Muscle layer of colon (tissue), 2 donors: ENCODE measurements at regions not wholly inside any gene's neighbourhood (a gene's known extent, or its start where the extent isn't known, plus 50 kb on each side); places are given as distances from the start of the nearest gene placed in this dataset.

Experiments used
- H3K27ac ChIP-seq: one replicate; pipeline ENCODE4 v1.7.0; 2013; ENCODE audit warnings: low read depth, mild to moderate bottlenecking, low read length, moderate library complexity
- H3K27me3 ChIP-seq, 2 donors: one replicate each; pipeline ENCODE4 v1.7.0; 2013; ENCODE audit warnings: low read length in 2 of 2, mild to moderate bottlenecking in 2 of 2; ENCODE audit not compliant: insufficient read depth in 2 of 2, control insufficient read depth in 1 of 2
- H3K36me3 ChIP-seq: one replicate; pipeline ENCODE4 v1.7.0; 2013; ENCODE audit warnings: mild to moderate bottlenecking, low read length; ENCODE audit not compliant: insufficient read depth
- H3K4me1 ChIP-seq: one replicate; pipeline ENCODE4 v1.7.0; 2013; ENCODE audit warnings: mild to moderate bottlenecking, low read length; ENCODE audit not compliant: insufficient read depth
- H3K4me3 ChIP-seq, 2 donors: one replicate each; pipeline ENCODE4 v1.7.0; 2013; ENCODE audit warnings: low read length in 2 of 2, low read depth in 1 of 2, mild to moderate bottlenecking in 1 of 2, moderate library complexity in 1 of 2
- H3K9ac ChIP-seq: one replicate; pipeline ENCODE4 v1.7.0; 2013; ENCODE audit warnings: low read length
- H3K9me3 ChIP-seq: one replicate; pipeline ENCODE4 v1.7.0; 2013; ENCODE audit warnings: mild to moderate bottlenecking, low read length
- donor health status: abdominal sarcoma.
- donor health status: Adenocarcinoma of cecum.

- peaks cover 0 to 12% of the 10 kb centered on the region in 2 donors for H3K27me3 ChIP-seq
- H3K4me3 ChIP-seq: no peak overlapping the region
- no peaks in the 10 kb centered on the region for H3K9me3 ChIP-seq
- peaks cover 26% of the 10 kb centered on the region for H3K4me1 ChIP-seq
- no peak overlapping the region for H3K27ac ChIP-seq
- no peaks in the 10 kb centered on the region for H3K36me3 ChIP-seq
- no peak overlapping the region for H3K9ac ChIP-seq
Observed at GRCh38 chr11:116499396-116500003, 273.3 kb downstream of the BUD13 start.

GRCh38 chr11:116498161-116498560, 274.6 kb downstream of the BUD13 start:
- Histone ChIP-seq H3K27ac (no peak overlapping the region), H3K27me3 (peaks cover 0 to 12% of the 10 kb centered on the region in 2 donors), H3K4me3 (no peak overlapping the region), H3K36me3 (no peaks in the 10 kb centered on the region), H3K9ac (no peak overlapping the region), H3K4me1 (peaks cover 26% of the 10 kb centered on the region), H3K9me3 (no peaks in the 10 kb centered on the region)

GRCh38 chr11:116492600-116492999, 280.2 kb downstream of the BUD13 start:
- no peak overlapping the region for H3K9ac ChIP-seq
- H3K27ac ChIP-seq: no peak overlapping the region
- no peaks in the 10 kb centered on the region for H3K27me3 ChIP-seq
- peaks cover 17% of the 10 kb centered on the region for H3K4me1 ChIP-seq
- H3K9me3 ChIP-seq: no peaks in the 10 kb centered on the region
- H3K4me3 ChIP-seq: no peak overlapping the region
- no peaks in the 10 kb centered on the region for H3K36me3 ChIP-seq

- H3K27ac ChIP-seq: no peak overlapping the region
Observed at GRCh38 chr11:116488836-116489389, 283.9 kb downstream of the BUD13 start.

GRCh38 chr11:116485425-116485824, 287.4 kb downstream of the BUD13 start:
- Histone ChIP-seq H3K36me3 (no peaks in the 10 kb centered on the region), H3K9ac (no peak overlapping the region), H3K27me3 (no peaks in the 10 kb centered on the region), H3K4me1 (peaks cover 5% of the 10 kb centered on the region), H3K9me3 (no peaks in the 10 kb centered on the region), H3K4me3 (no peak overlapping the region), H3K27ac (no peak overlapping the region)

More at GRCh38 chr11:116488836-116489389, 283.9 kb downstream of the BUD13 start:
- Histone ChIP-seq H3K4me3 (no peak overlapping the region), H3K9ac (no peak overlapping the region), H3K4me1 (peaks cover 17% of the 10 kb centered on the region), H3K27me3 (no peaks in the 10 kb centered on the region), H3K36me3 (no peaks in the 10 kb centered on the region), H3K9me3 (no peaks in the 10 kb centered on the region)

GRCh38 chr11:116482716-116483115, 290.1 kb downstream of the BUD13 start:
- no peaks in the 10 kb centered on the region for H3K36me3 ChIP-seq
- H3K27me3 ChIP-seq: no peaks in the 10 kb centered on the region
- H3K9me3 ChIP-seq: no peaks in the 10 kb centered on the region
- H3K27ac ChIP-seq: no peak overlapping the region
- no peak overlapping the region for H3K9ac ChIP-seq
- no peak overlapping the region for H3K4me3 ChIP-seq
- peaks cover 9% of the 10 kb centered on the region for H3K4me1 ChIP-seq

- H3K27ac ChIP-seq: no peak overlapping the region
- no peak overlapping the region for H3K9ac ChIP-seq
- H3K9me3 ChIP-seq: no peaks in the 10 kb centered on the region
- no peaks in the 10 kb centered on the region for H3K36me3 ChIP-seq
- peaks cover 16% of the 10 kb centered on the region for H3K4me1 ChIP-seq
- no peak overlapping the region for H3K4me3 ChIP-seq
- H3K27me3 ChIP-seq: no peaks in the 10 kb centered on the region
Observed at GRCh38 chr11:116481126-116481675, 291.6 kb downstream of the BUD13 start.

- Histone ChIP-seq H3K4me1 (peaks cover 20% of the 10 kb centered on the region), H3K9me3 (no peaks in the 10 kb centered on the region), H3K9ac (no peak overlapping the region), H3K4me3 (no peak overlapping the region), H3K27ac (no peak overlapping the region), H3K36me3 (no peaks in the 10 kb centered on the region), H3K27me3 (no peaks in the 10 kb centered on the region)
Observed at GRCh38 chr11:116478669-116479668, 293.8 kb downstream of the BUD13 start.

- Histone ChIP-seq H3K27ac (no peak overlapping the region), H3K27me3 (no peaks in the 10 kb centered on the region), H3K9me3 (no peaks in the 10 kb centered on the region), H3K36me3 (no peaks in the 10 kb centered on the region), H3K4me3 (no peak overlapping the region), H3K9ac (no peak overlapping the region), H3K4me1 (peaks cover 28% of the 10 kb centered on the region)
Observed at GRCh38 chr11:116478205-116478604, 294.6 kb downstream of the BUD13 start.

- no peak overlapping the region for H3K4me3 ChIP-seq
- no peaks in the 10 kb centered on the region for H3K9me3 ChIP-seq
- H3K27ac ChIP-seq: peak overlapping the region; percentile 59
- peaks cover 45% of the 10 kb centered on the region for H3K4me1 ChIP-seq
- H3K27me3 ChIP-seq: no peaks in the 10 kb centered on the region
- no peak overlapping the region for H3K9ac ChIP-seq
- no peaks in the 10 kb centered on the region for H3K36me3 ChIP-seq
Observed at GRCh38 chr11:116473790-116474346, 298.9 kb downstream of the BUD13 start.

GRCh38 chr11:116473206-116473769, 299.5 kb downstream of the BUD13 start:
- Histone ChIP-seq H3K4me3 (no peak overlapping the region), H3K4me1 (peaks cover 48% of the 10 kb centered on the region), H3K9me3 (no peaks in the 10 kb centered on the region), H3K27me3 (no peaks in the 10 kb centered on the region), H3K9ac (no peak overlapping the region), H3K27ac (peak overlapping the region; percentile 59), H3K36me3 (no peaks in the 10 kb centered on the region)
